HG02852 (cell line): ENCODE measurements at regions not wholly inside any gene's neighbourhood (a gene's known extent, or its start where the extent isn't known, plus 50 kb on each side); places are given as distances from the start of the nearest gene placed in this dataset.
"Not testable (repeated sequence)": the region's sequence is repeated elsewhere in the genome, so short reads cannot be mapped to it uniquely, and the experiment has no call there.

Source experiments
- ATAC-seq: cut with Tn5 transposase; IDR thresholded peaks from one replicate; pipeline ENCODE4 v1.9.1; 2021; ENCODE audit warnings: mild to moderate bottlenecking, moderate library complexity; ENCODE audit not compliant: unreplicated experiment

DNA sequence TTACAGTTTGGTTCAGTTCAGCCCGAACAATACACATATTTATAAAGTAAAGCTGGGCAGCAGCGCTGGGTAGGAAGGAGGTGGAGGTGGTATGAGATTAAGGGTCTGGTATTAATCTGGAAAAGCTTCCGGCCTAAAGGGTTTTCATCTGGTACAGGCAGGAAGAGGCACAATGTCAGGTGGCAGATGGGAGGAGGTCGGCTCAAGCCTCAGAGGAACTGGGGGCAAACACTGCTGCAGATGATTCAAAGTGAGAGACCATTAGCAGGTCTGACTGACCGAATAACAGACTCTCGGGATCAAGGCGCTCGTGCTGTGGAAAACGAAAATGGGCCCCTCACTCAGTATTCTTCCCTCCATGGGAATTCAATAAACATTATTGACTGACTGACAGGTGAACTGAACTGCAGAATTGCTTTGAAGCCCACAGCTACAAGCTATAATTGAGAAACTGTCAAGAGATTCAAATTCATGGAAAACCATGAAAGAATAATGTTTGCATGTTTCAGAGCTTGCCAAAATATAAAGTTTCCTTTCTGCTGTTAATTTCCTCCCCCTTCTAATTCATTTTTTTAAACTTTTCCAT lies 75.3 kb downstream of the TMEM167A start:
- no peak for ATAC-seq

DNA sequence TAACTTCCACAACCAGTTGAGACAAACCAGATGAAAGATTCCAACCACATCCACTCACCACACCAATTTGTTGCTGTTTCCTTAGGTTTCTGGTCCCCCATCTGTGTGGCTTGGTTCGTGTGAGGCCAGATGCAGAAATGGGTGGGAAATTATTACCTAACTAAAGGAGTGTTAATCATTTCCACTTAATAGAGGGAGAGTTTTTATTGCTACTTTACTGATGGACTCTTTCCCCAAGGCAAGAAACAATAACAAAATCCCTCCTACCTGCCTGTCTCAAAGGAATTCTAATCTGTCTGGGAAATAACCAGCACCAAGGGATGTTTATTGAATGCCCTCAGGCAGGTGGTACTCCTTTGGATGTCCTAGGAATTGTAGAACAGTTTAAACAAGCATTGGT lies 76.3 kb downstream of the TMEM167A start:
- ATAC-seq, result no peak

GRCh38 chr5:83000428-83000827 lies 76.8 kb downstream of the TMEM167A start:
- ATAC-seq, result no peak

- no peak for ATAC-seq
Observed at GRCh38 chr5:82993416-82993815, 83.8 kb downstream of the TMEM167A start.

- no peak for ATAC-seq
Observed at GRCh38 chr5:82992646-82993045, 84.5 kb downstream of the TMEM167A start.

DNA sequence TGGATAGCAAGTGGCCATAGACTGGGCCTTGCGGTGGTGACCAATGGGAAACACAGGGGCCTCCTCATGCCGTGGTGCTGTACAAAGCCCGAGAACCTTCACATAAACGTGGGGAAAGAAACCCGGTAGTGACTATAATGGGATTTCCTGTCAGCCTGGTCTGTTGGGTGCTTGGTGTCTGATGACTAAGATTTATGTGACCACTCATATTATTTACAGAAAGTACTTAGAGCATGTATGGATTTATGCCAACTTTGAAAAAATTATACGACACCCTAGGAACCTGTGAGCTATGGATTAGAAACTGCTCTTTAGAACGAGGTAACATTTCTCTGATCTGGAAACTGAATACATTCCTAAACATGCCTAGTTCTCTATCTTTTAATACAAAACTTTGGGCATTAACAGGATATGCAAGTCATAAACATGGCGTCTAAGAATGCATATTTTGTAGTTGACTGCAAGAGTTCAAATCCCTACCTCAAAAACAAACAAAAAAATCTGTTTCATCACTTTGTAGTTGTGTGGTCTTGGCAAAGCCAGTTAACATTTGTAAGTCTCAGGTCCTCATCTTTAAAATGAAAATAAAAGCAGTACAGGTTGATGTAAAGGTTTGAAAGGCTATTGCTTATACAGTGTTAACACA lies 85.4 kb downstream of the TMEM167A start:
- no peak for ATAC-seq

GRCh38 chr5:82991059-82991458 lies 86.1 kb downstream of the TMEM167A start:
- ATAC-seq, result no peak

DNA sequence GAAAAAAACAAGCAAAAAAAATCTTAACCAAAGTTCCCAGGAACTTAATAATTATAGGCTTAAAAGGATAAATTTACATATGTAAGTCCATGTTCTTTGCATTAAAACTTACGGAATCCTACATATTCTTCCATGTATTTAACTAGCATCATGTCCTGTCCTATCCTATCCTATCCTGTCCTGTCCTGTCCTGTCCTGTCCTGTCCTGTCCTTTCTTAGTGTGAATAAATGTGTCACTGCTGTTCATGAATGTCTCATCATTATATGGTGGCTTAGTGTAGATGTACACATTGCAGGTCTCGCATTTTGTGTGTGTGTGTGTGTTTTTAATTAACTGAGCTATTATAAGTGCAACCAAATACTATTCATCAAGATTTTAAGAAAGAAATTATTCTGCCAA lies 90.0 kb downstream of the TMEM167A start:
- no peak for ATAC-seq

DNA sequence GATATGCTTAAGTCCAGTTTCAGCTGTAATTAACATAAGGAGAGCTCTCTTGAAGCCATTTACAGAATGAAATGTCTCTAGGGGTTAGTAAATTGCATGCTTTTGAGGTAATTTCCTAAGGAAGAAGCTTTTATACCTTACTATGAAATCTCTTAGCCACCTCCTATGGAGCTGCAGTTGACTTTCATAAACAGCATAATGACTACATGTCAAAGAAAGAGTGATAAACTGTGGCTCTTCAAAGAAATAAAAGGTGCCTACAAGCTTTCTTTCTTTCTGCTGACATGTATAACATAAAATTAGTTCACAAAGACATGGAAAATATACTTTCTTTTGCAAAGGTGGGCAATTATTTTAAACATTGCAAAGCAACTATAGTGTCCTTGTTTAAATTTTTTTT lies 90.8 kb downstream of the TMEM167A start:
- no peak for ATAC-seq

- no peak for ATAC-seq
Observed at GRCh38 chr5:82985763-82986162, 91.4 kb downstream of the TMEM167A start.

DNA sequence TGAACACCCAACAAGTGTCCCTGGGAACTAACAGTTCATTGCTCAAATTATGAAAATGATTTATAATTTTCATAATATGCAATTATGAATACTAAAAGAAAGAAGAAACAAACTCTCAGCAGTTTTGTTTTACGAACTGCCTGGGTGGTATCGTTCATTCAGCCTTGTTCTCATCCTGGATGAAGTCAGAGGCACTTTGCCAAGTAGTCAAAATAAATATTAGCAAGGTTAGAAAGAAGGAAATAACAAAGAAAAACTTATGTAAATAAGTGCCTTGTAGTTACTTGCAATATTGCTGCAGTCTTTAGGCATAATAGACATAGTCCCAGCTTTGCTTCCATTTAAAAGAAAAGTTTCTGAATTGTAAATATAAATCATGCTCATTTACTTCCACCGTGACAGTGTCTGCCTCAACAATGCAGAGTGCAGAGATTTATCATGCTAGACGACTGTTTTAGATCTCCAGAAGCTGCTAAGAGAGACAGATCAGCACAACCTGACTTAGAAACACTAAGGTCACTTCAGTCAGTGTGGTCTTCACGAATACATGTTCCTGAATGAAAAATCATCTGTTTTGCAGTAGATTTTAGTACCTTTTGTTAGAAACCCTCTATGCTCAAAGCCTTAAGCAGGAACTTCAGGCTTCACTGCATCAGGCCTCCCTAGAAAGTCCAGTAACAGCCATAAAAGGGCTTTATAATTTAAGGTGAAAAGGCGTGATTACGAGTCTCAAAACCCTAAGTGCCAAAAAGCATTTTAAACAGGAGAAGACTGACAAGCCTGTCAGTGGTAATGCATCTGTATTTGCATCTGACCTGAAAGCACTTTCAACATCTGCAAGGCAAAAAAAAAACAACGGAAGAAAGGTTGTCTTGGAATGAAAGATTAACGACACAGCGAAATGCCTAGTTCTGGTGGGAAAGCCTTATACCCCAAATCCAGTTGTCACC lies 92.1 kb downstream of the TMEM167A start:
- ATAC-seq, result no peak

GRCh38 chr5:82982846-82983245 lies 94.3 kb downstream of the TMEM167A start:
- ATAC-seq, result no peak

GRCh38 chr5:82976887-82977286 lies 100.3 kb downstream of the TMEM167A start:
- not testable (repeated sequence) for ATAC-seq

- no peak for ATAC-seq
Observed at GRCh38 chr5:82975812-82976211, 101.4 kb downstream of the TMEM167A start.

DNA sequence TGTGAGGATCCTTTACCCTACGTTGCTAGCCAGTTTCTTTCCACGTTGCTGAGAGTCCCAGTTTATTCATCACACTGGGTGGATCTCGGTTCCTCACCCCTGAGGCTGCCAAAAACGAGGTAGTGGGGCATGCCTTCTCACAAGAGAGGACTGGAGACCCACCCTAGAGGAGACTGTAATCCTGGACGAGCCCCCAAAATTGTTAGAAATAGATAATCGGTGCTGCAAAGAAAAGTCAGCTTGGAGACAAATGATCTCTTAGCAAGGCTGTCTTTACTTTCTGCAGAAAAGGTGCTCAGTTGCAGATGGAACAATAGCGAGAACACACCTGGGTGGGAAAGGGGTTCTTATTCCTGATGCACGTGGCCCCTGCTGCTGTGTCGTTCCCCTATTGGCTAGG lies 101.8 kb downstream of the TMEM167A start:
- ATAC-seq, result no peak

DNA sequence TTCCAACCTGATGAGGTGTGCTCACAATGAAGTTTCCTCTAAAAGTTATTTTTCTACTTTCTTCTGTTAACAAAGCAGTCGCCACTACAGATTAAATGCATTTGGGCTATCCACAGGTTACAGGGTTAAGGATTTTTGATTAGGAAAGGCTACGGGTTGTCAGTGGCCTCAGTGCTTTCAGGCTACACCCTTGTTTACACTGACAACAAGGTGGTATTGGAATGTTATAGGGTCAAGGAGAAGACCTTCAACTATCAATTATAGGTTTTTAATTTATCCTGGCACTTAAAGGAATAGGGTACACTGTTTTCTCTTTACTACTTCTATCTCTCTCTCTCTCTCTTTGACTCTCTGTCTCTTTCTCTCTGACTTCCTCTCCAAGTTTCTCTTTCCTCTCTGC lies 102.8 kb downstream of the TMEM167A start:
- ATAC-seq, result not testable (repeated sequence)

DNA sequence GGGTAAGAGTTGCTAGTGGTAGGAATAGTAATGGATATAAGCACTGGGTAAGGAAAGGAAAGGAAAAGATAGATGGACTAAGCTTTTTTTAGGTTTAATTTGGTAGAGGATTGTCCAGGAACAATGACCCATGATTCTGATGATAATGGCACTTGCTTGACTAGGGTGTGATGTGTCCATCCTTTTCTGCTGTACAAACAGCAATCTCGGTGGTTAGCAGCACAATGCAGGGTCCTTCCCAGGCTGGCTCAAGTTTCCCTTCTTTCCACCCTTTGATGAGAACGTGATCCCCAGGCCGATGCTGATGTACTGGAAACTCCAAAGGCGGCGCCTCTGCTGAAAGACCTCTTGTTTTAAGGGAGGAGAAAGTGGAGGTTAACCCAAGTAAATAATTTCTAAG lies 105.3 kb downstream of the TMEM167A start:
- no peak for ATAC-seq

- ATAC-seq, result not testable (repeated sequence)
Observed at GRCh38 chr5:82971034-82971806, 106.0 kb downstream of the TMEM167A start.

DNA sequence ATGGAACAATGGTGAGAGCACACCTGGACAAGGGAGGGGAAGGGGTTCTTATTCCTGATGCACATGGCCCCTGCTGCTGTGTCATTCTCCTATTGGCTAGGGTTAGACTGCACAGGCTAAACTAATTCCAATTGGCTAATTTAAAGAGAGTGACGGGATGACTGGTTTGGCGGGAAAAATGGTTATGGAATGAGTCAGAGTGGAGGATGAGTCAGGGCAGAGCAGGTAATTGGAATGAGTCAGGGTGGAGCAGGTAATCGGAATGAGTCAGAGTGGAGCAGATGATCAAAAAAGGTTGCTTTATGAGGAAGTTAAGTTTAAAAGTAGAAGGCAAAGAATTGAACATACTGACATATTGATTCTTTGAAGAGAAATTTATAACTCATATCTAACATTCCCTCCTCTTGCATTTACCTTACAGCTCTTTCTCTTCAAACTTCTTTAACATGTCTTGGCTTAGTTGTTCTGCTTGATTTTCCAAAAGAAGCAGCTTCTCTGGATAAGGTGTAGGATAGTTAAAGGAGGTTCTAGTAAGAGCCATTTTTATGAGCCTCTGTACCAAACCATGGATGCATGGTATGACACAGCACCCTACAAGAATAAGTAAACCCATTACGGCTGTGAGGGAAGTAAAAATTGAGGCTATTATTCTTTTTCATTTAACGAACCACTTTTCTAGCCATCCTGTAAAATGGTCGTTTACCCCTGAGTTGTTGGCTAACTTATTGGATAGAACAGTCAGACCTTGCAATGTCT lies 107.8 kb downstream of the TMEM167A start:
- not testable (repeated sequence) for ATAC-seq

DNA sequence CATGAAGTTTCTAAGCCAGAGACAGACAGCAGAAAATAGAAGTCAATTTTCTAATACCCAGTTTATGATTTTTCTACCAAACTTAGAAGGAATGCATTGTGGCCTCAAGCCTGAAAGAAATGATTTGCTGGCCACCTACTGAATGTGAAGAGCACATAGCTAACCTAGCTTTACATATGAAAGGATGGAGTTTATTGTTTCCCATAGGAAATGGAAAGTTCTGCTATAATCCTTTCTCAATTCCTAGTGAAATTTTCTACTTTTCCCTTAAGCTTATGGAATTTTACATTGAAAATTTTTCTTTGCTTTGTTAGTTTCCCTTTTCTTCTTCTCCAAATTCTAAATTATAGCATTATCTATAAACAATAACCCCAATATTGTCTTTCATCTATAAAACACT lies 110.1 kb downstream of the TMEM167A start:
- ATAC-seq, result no peak
